ENCODE measurements at regions not wholly inside any gene's neighbourhood (a gene's known extent, or its start where the extent isn't known, plus 50 kb on each side); places are given as distances from the start of the nearest gene placed in this dataset.

DNA sequence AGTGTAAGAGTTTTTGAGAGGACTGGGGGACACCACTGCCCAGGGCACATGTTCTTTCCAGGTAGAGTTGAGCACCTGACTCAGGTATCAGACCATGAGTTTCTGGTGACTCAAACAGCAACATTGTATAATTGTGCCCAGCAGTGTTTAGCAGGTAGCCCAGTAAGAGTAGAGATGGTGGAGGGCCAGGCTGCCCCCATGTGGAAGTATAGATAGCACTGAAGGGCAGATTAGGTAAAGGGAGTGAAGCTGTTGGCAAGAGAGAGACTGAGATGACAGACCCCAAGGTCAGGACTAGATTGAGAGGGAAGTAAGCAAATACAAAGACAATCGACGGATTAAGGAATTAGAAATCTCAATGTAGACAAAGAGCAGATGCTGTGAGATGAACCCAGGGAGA, 74.6 kb downstream of the TRIM42 start:
- Histone ChIP-seq H3K4me1 (ENCODE audit: control extremely low read depth in 1 of 4, control insufficient read depth in 4 of 4, insufficient read depth in 4 of 4, low read length in 3 of 4) (peaks cover 0 to 11% (median 8%) of the 10 kb centered on the region in 4 experiments), H3K4me3 (ENCODE audit: control insufficient read depth in 1 of 7, extremely low read depth in 1 of 7, insufficient read depth in 4 of 7, low read depth in 2 of 7, low read length in 6 of 7) (no peak overlapping the region), H3K9me3 (ENCODE audit: control extremely low read depth in 1 of 5, control insufficient read depth in 4 of 5, insufficient read depth in 2 of 5, low read depth in 1 of 5, low read length in 4 of 5) (no peaks in the 10 kb centered on the region), H3K27ac (ENCODE audit: insufficient read depth in 1 of 2, low read depth in 1 of 2, low read length in 2 of 2, poor library complexity in 1 of 2, severe bottlenecking in 2 of 2) (no peak overlapping the region), H3K36me3 (ENCODE audit: control insufficient read depth in 4 of 4, insufficient read depth in 4 of 4, low read length in 3 of 4) (no peaks in the 10 kb centered on the region), H3K27me3 (replicated peaks in 2 of 5; ENCODE audit: control insufficient read depth in 4 of 5, insufficient read depth in 5 of 5, low read length in 4 of 5) (peaks cover 0 to 6% (median 0%) of the 10 kb centered on the region in 5 experiments)
- 94% methylated on average over 2 of the region's 2 CpGs for WGBS (ENCODE audit: insufficient coverage)
- DNase-seq, result no peak
- CTCF ChIA-PET, result no interaction called here
- POLR2A ChIA-PET, result no interaction called here

GRCh38 chr3:140753865-140754754, 76.2 kb downstream of the TRIM42 start:
- H3K4me3 ChIP-seq (ENCODE audit: control insufficient read depth in 1 of 7, extremely low read depth in 1 of 7, insufficient read depth in 4 of 7, low read depth in 2 of 7, low read length in 6 of 7), result no peak overlapping the region
- no peak for DNase-seq
- CTCF ChIA-PET, result interaction anchor here (1.1 to 1.9 kb wide), 2 partner anchors 13 to 14 kb away, joined by 3 to 6 read pairs; no protein-coding TSS in a partner anchor
- POLR2A ChIA-PET, result no interaction called here
- no peak overlapping the region for H3K27ac ChIP-seq (ENCODE audit: insufficient read depth in 1 of 2, low read depth in 1 of 2, low read length in 2 of 2, poor library complexity in 1 of 2, severe bottlenecking in 2 of 2)
- peaks cover 0 to 3% (median 0%) of the 10 kb centered on the region in 5 experiments for H3K27me3 ChIP-seq (replicated peaks in 2 of 5; ENCODE audit: control insufficient read depth in 4 of 5, insufficient read depth in 5 of 5, low read length in 4 of 5)
- 70% methylated on average over 3 of the region's 4 CpGs for WGBS (ENCODE audit: insufficient coverage)
- no peaks in the 10 kb centered on the region for H3K36me3 ChIP-seq (ENCODE audit: control insufficient read depth in 4 of 4, insufficient read depth in 4 of 4, low read length in 3 of 4)
- H3K9me3 ChIP-seq (ENCODE audit: control extremely low read depth in 1 of 5, control insufficient read depth in 4 of 5, insufficient read depth in 2 of 5, low read depth in 1 of 5, low read length in 4 of 5), result no peaks in the 10 kb centered on the region
- peaks cover 0 to 14% (median 8%) of the 10 kb centered on the region in 4 experiments for H3K4me1 ChIP-seq (ENCODE audit: control extremely low read depth in 1 of 4, control insufficient read depth in 4 of 4, insufficient read depth in 4 of 4, low read length in 3 of 4)

DNA sequence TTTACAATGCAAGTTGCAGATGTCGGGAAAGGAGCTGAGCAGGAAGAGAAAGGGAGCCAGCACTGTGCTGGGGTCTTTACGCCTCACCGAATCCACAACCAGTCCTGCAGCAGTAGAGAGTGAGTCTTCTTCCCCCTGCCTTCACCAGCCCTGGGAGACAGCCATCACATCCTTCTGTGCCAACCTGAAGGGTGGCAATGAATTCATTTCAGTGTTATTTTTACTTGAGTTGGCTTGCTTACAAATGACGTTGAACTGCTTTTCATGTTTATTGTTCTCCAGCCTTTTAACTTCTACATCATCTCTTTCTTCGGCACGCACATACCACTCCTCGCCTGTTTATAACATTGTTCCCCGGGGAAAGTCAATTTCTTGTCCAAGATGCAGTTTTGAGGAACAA, 77.1 kb downstream of the TRIM42 start:
- H3K4me3 ChIP-seq (ENCODE audit: control insufficient read depth in 1 of 7, extremely low read depth in 1 of 7, insufficient read depth in 4 of 7, low read depth in 2 of 7, low read length in 6 of 7), result no peak overlapping the region
- H3K4me1 ChIP-seq (ENCODE audit: control extremely low read depth in 1 of 4, control insufficient read depth in 4 of 4, insufficient read depth in 4 of 4, low read length in 3 of 4), result peaks cover 0 to 19% (median 9%) of the 10 kb centered on the region in 4 experiments
- H3K27me3 ChIP-seq (replicated peaks in 2 of 5; ENCODE audit: control insufficient read depth in 4 of 5, insufficient read depth in 5 of 5, low read length in 4 of 5), result peaks cover 0 to 3% (median 0%) of the 10 kb centered on the region in 5 experiments
- no peak overlapping the region for H3K27ac ChIP-seq (ENCODE audit: insufficient read depth in 1 of 2, low read depth in 1 of 2, low read length in 2 of 2, poor library complexity in 1 of 2, severe bottlenecking in 2 of 2)
- H3K36me3 ChIP-seq (ENCODE audit: control insufficient read depth in 4 of 4, insufficient read depth in 4 of 4, low read length in 3 of 4), result no peaks in the 10 kb centered on the region
- POLR2A ChIA-PET, result no interaction called here
- CTCF ChIA-PET, result interaction anchor here (1.1 to 1.9 kb wide), 2 partner anchors 13 kb away, joined by 3 to 6 read pairs; no protein-coding TSS in a partner anchor
- no peak for DNase-seq
- H3K9me3 ChIP-seq (ENCODE audit: control extremely low read depth in 1 of 5, control insufficient read depth in 4 of 5, insufficient read depth in 2 of 5, low read depth in 1 of 5, low read length in 4 of 5), result no peaks in the 10 kb centered on the region
- WGBS (ENCODE audit: insufficient coverage), result 92% methylated on average over 6 of the region's 8 CpGs

DNA sequence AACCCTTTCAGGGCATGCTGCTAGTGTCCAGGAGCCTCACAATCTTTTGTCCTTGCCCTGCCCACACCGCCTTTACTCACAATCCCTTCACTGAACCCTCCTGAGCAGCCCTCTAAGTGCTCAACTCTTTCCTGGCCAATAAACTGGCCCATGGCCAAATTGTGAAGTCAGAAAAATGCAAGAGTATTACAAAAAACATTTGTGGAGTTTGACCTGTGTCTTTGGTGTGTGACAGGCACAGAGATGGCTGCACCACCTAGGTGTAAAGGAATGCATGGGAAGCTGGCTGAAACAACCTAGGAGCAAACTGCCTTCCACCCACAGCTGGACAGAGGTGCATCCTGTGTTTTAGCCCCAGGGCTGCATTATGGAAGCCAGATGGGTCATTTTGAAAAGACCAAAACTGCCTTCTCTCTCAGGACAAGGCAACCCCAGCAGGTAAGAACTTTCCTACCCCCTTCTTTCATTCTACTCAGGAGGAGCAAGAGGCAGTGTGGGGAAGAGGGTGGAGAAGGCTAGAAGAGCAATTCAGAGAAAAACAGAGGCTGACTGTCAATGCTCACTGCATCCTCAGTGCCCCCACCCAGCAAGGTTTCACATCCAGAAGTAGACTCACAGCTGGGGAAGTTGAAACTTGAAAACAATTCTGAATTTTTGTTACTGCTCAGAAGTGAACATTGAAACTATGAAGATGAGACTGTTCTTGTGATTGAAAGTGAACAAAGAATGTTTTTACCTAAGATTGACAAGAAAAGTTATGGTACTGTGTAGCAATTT, 78.6 kb downstream of the TRIM42 start:
- Histone ChIP-seq H3K27me3 (replicated peaks in 2 of 5; ENCODE audit: control insufficient read depth in 4 of 5, insufficient read depth in 5 of 5, low read length in 4 of 5) (peaks cover 0 to 3% (median 0%) of the 10 kb centered on the region in 5 experiments), H3K4me1 (ENCODE audit: control extremely low read depth in 1 of 4, control insufficient read depth in 4 of 4, insufficient read depth in 4 of 4, low read length in 3 of 4) (peaks cover 0 to 19% (median 9%) of the 10 kb centered on the region in 4 experiments), H3K36me3 (ENCODE audit: control insufficient read depth in 4 of 4, insufficient read depth in 4 of 4, low read length in 3 of 4) (no peaks in the 10 kb centered on the region), H3K27ac (ENCODE audit: insufficient read depth in 1 of 2, low read depth in 1 of 2, low read length in 2 of 2, poor library complexity in 1 of 2, severe bottlenecking in 2 of 2) (no peak overlapping the region), H3K4me3 (ENCODE audit: control insufficient read depth in 1 of 7, extremely low read depth in 1 of 7, insufficient read depth in 4 of 7, low read depth in 2 of 7, low read length in 6 of 7) (no peak overlapping the region), H3K9me3 (ENCODE audit: control extremely low read depth in 1 of 5, control insufficient read depth in 4 of 5, insufficient read depth in 2 of 5, low read depth in 1 of 5, low read length in 4 of 5) (no peaks in the 10 kb centered on the region)
- no peak for DNase-seq
- ChIA-PET POLR2A (no interaction called here), CTCF (no interaction called here)
- 50% methylated on average over 1 of the region's 1 CpG for WGBS (ENCODE audit: insufficient coverage)

DNA sequence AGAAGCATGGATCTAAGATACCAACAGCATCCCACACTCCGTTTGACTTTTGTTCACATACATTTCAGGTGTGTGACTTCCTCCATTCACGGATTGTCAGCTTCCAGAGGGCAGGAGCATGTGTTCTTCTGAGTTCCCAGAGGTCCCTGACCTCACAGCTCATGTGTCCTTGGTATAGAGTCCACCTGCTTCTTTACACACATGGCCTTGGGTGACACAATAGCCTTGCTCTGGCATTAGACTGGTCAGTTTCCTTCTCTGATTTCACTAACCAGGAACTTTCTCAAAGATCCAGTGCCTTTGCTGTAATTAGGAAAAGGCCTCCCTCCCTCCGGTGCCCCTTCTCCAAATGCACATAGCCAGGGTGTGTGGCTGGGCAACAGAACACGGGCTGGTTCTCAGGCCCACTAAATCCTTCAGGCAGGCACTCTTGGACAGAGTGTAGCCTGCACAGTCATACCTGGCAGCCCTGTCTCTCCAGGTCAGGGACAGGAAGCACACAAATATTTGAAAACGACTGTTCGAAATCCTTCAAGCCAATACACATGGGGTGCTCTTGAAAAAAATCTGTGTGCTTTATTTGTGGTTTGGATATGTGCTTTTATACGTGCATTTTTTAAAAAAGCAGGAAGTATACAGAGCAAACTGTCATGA, 81.1 kb downstream of the TRIM42 start:
- Histone ChIP-seq H3K27ac (ENCODE audit: insufficient read depth in 1 of 2, low read depth in 1 of 2, low read length in 2 of 2, poor library complexity in 1 of 2, severe bottlenecking in 2 of 2) (no peak overlapping the region), H3K4me1 (ENCODE audit: control extremely low read depth in 1 of 4, control insufficient read depth in 4 of 4, insufficient read depth in 4 of 4, low read length in 3 of 4) (peaks cover 0 to 18% (median 8%) of the 10 kb centered on the region in 4 experiments), H3K27me3 (replicated peaks in 2 of 5; ENCODE audit: control insufficient read depth in 4 of 5, insufficient read depth in 5 of 5, low read length in 4 of 5) (peaks cover 0 to 3% (median 0%) of the 10 kb centered on the region in 5 experiments), H3K9me3 (ENCODE audit: control extremely low read depth in 1 of 5, control insufficient read depth in 4 of 5, insufficient read depth in 2 of 5, low read depth in 1 of 5, low read length in 4 of 5) (no peaks in the 10 kb centered on the region), H3K4me3 (ENCODE audit: control insufficient read depth in 1 of 7, extremely low read depth in 1 of 7, insufficient read depth in 4 of 7, low read depth in 2 of 7, low read length in 6 of 7) (no peak overlapping the region), H3K36me3 (ENCODE audit: control insufficient read depth in 4 of 4, insufficient read depth in 4 of 4, low read length in 3 of 4) (no peaks in the 10 kb centered on the region)
- 59% methylated on average over 5 of the region's 7 CpGs for WGBS (ENCODE audit: insufficient coverage)
- peak in 2 of 3 donors; percentile 39 to 58 for DNase-seq
- POLR2A ChIA-PET, result no interaction called here
- CTCF ChIA-PET, result no interaction called here

DNA sequence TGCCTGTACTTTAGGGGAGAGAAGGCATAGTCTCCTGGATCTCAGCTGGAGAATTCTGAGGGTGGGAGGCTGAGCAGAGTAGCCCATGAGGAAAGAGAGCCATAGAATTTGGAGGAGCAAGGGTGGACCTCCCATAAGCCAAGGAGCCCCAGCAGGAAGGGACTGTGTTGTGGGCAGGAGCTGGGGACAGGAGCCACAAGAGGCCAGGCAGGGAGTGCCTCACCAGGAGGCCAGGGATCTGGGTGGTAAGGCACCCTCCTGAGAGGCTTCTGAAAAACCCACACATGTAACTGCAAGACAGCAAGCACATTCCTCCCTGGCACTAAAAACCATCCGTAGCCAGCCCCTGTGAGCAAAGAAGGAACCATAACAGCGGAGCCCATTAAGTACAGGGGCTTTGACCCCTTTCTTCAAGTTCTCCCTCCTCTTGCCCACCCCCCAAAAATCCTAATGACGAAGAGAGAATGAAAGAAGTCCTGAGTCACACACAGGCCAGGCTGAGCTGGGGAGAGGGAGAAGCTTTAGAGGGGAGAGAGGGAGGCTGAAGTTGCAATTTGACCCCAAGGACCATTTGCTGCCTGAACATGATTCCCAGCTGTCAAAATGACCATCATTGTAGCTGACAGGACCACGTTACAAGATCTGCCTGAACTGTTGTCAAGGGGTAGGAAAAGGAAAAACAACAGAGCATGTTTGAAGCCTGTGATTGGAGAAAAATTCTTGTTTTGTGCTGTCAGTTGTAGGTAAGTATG, 82.6 kb downstream of the TRIM42 start:
- WGBS (ENCODE audit: insufficient coverage), result 100% methylated on average over 3 of the region's 4 CpGs
- DNase-seq, result no peak
- no peak overlapping the region for H3K27ac ChIP-seq (ENCODE audit: insufficient read depth in 1 of 2, low read depth in 1 of 2, low read length in 2 of 2, poor library complexity in 1 of 2, severe bottlenecking in 2 of 2)
- POLR2A ChIA-PET, result no interaction called here
- no peaks in the 10 kb centered on the region for H3K27me3 ChIP-seq (replicated peaks in 2 of 5; ENCODE audit: control insufficient read depth in 4 of 5, insufficient read depth in 5 of 5, low read length in 4 of 5)
- CTCF ChIA-PET, result no interaction called here
- no peaks in the 10 kb centered on the region for H3K9me3 ChIP-seq (ENCODE audit: control extremely low read depth in 1 of 5, control insufficient read depth in 4 of 5, insufficient read depth in 2 of 5, low read depth in 1 of 5, low read length in 4 of 5)
- H3K4me3 ChIP-seq (ENCODE audit: control insufficient read depth in 1 of 7, extremely low read depth in 1 of 7, insufficient read depth in 4 of 7, low read depth in 2 of 7, low read length in 6 of 7), result no peak overlapping the region
- H3K36me3 ChIP-seq (ENCODE audit: control insufficient read depth in 4 of 4, insufficient read depth in 4 of 4, low read length in 3 of 4), result no peaks in the 10 kb centered on the region
- peaks cover 0 to 8% (median 3%) of the 10 kb centered on the region in 4 experiments for H3K4me1 ChIP-seq (ENCODE audit: control extremely low read depth in 1 of 4, control insufficient read depth in 4 of 4, insufficient read depth in 4 of 4, low read length in 3 of 4)

All from common myeloid progenitor, CD34-positive (primary cell).